NCI-H2196 treated with DMSO at 0.1 percent for 48 hours (cell line): ENCODE measurements at regions not wholly inside any gene's neighbourhood (a gene's known extent, or its start where the extent isn't known, plus 50 kb on each side); places are given as distances from the start of the nearest gene placed in this dataset.
A peak's percentile ranks its signal among the peaks of the same experiment; 100 is the strongest.

Source experiments
- DNase-seq: peaks from one replicate; lab custom pipeline; 2025; ENCODE audit not compliant: unreplicated experiment; lab: John Stamatoyannopoulos, UW

GRCh38 chr9:82538634-82539033 is 524.3 kb downstream of the RASEF start:
- DNase-seq: no peak

GRCh38 chr9:82539146-82539545 is 523.8 kb downstream of the RASEF start:
- DNase-seq: no peak

GRCh38 chr9:82539856-82540579 is 522.9 kb downstream of the RASEF start:
- DNase-seq: no peak

DNA sequence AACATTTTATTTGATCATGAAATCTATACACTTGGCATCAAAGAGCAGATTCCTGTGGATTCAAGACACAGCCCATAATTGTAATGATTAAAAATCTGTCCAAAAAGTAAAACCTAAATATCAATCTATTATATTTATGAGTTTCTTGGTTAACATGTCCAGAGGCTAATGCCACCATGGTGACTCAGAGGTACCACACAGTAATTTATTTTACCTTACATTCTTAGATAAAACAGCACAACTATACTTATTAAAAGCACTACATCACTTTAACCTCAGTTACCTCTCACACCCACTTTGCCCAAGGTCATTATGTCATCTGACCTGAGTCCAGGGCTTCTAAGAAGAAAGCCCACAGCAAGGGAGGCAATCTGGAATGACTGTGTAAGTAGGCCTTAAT is 519.2 kb downstream of the RASEF start:
- DNase-seq: no peak

- DNase-seq: no peak
These were observed 516.8 kb downstream of the RASEF start for GRCh38 chr9:82546136-82546535.

DNA sequence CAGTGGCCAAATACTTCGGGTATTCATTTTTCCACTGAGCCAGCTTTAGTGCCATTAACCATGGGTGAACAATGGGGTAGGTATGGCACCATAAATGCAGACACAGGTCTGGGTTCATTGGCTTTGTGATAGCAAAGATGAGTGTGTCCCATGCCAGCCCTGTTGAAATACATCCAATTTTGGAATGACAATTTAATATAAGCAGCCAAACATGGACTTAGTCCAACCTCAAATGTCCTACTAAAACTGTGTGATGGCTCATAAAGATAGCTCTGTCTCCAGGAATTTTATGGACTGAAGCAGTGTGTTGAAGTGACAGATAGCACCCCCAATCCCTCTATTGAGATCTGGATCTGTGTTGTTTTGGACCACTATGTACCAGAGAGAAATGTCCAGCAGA is 514.9 kb downstream of the RASEF start:
- DNase-seq: no peak

DNA sequence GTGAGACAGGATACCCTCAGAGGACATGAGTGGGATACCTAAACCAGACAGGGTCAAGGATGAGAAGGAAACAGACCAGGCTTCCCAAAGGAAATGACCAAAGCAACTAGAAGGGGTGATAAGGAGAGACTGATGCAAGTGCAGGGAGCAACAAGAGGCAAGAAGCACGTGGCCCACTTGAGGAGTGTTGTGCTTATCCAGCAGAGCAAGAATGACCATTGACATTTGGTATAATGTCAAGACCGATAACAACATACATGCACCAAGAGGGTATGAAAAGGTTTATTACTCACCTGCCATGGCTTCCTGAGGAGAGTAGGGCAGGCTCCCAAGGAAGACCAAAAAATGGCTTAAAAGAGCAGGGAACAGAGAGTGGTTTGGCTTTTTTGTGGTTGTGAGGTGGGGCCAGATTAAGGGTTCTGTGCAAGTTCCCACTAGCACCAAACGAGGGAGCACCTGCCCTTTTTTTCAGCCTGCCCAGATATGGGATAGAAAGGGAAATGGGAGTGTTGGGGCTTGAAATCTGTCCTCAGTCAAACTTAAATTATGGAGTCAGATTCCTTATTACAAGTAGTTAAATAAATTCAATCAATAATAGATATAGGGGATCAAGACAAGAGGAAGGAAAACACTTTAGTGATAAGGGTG is 513.6 kb downstream of the RASEF start:
- DNase-seq: no peak

GRCh38 chr9:82552784-82553183 is 510.2 kb downstream of the RASEF start:
- no peak for DNase-seq

- DNase-seq: no peak
These were observed 509.1 kb downstream of the RASEF start for GRCh38 chr9:82553654-82554366.

GRCh38 chr9:82554381-82554780 is 508.6 kb downstream of the RASEF start:
- no peak for DNase-seq

- DNase-seq: no peak
These were observed 507.9 kb downstream of the RASEF start for GRCh38 chr9:82555031-82555430.

DNA sequence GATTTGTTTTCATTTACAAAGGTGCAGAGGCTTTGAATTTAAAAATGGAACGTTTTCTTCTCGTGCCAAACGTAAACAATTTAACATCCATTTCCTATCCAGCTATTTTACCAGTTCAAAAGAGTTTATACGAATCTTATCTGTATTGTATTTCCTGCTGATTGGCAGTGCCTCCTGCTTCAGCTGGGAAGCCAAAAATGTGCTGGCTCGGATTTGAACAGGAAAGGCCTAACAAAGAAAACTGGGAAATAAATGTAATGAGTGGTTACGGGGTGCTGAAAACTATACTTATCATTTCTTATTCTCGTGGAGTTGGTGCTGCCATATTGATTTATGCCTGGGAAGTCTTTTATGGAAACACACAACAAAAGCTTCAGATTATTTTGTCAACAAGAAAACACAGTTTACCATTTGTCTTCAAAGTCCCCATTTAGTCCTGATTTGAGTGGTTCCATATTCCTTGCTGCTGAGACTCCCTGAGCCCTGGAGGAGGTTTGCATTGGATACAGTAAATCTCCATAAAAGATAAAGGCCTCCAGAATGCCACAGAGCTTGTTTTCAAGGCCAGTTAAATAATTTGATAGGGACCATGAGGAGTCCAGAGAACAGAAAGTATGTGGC is 507.4 kb downstream of the RASEF start:
- no peak for DNase-seq

- no peak for DNase-seq
These were observed 504.6 kb downstream of the RASEF start for GRCh38 chr9:82558346-82558745.

- DNase-seq: no peak
These were observed 503.9 kb downstream of the RASEF start for GRCh38 chr9:82558855-82559630.

- DNase-seq: no peak
These were observed 502.9 kb downstream of the RASEF start for GRCh38 chr9:82560036-82560435.

DNA sequence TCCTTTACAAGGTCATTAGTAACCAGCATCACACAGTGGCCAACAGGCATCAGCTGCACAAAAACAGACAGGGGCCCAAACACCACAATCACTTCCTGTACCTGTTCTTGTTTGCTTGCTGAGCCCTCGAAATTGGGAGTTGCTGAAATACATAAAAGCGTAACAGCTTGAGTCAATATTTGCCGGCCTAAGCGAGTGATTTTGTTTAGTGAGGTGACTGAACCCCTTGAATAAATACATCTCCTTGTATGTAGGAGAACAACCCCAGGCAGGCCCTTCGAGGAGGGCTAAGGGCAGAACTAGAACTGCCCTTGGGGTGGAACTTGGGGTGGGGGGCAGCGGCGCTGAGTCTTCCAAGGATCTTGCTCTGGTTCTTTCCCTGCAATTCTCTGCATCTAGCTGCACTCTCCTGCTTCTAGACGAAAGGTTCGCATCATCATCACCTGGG is 502.5 kb downstream of the RASEF start:
- peak; percentile 73 for DNase-seq

DNA sequence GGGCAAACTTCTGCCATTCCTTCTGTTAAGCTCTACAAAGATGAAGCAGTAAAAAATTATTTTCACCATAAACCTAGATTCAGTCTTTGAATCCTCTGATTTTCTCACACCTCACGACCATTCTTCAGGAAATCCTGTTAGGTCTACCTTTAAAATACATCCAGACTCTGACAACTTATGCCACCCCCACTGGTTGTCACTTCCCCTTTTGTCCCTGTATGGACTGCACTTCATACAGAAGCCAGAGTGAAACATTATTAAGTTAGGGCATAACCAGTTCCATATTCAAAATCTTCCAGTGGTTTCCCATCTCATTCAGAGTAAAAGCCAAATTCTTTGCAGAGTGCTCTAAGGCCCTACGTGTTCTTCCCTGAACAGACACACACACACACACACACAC is 499.8 kb downstream of the RASEF start:
- no peak for DNase-seq

- no peak for DNase-seq
These were observed 499.1 kb downstream of the RASEF start for GRCh38 chr9:82563841-82564240.

DNA sequence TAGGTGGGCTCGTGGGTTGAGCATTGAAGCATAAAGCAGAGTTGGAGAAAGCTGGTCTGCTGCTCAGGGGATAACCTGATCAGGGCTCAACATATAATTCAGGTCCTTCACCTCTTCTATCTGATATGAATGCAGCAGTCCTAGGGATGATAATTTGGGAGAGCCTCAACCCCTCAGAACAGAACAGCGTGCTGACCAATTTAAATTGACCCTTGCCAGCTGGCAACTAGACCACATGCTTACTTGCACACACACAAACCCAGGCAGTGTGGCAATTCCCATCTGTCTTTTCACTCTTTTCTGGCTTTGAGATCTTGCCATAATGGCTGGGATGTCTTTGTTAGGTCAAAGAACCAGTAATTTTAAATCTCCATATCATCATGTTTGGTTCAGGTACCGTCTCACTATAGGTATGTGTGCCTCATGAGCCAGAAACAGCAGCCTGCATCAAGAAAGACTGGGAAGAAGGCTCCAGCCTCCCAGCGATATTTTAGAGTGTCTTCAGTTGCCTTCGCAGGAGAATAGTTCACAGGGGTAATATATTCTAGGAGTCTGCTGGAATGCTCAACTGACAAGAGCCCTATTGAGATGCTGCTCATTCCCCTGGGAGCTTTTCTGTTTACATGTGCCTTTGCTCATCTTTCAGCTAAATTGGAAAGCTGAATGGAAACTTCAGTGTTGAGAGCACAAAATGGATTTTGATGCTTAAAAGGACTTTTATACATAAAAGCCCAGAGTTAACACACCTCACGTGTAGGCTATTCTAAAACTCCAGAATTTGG is 497.6 kb downstream of the RASEF start:
- DNase-seq: no peak

DNA sequence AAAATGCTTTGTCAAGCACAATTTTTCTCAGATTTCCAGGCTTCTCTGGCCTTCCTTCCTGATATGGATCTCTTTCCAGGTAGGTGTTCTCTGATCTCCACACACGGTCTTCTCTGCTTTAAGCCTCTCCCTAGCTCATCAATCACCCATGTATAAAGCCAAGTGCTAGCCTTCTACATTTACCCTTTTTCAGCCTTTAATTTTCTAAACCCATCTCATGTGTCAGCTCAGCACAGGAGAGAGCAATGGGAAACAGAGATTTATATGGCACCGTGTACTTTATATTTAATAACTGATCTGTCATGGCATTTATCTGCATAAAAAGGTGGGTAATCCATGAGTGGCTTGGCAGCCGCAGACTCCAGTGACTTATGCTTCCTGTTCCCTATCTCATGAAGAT is 495.0 kb downstream of the RASEF start:
- DNase-seq: no peak
